LNCaP clone FGC (cell line): ENCODE measurements at regions not wholly inside any gene's neighbourhood (a gene's known extent, or its start where the extent isn't known, plus 50 kb on each side); places are given as distances from the start of the nearest gene placed in this dataset.

ENCODE experiments used
- DNase-seq: peaks from one replicate; pipeline ENCODE4 v3.0.0-alpha.2; 2011; ENCODE audit warnings: low read depth
- H3K4me3 ChIP-seq: 2 replicates; pipeline ENCODE4 v1.5.1; 2011; ENCODE audit warnings: mild to moderate bottlenecking, low read depth, low read length, control low read depth
- CTCF ChIP-seq: IDR thresholded peaks from 2 replicates; pipeline ENCODE4 v1.5.1; 2012; ENCODE audit warnings: mild to moderate bottlenecking; ENCODE audit not compliant: control insufficient read depth, insufficient read depth; ENCODE audit errors: extremely low read depth

DNA sequence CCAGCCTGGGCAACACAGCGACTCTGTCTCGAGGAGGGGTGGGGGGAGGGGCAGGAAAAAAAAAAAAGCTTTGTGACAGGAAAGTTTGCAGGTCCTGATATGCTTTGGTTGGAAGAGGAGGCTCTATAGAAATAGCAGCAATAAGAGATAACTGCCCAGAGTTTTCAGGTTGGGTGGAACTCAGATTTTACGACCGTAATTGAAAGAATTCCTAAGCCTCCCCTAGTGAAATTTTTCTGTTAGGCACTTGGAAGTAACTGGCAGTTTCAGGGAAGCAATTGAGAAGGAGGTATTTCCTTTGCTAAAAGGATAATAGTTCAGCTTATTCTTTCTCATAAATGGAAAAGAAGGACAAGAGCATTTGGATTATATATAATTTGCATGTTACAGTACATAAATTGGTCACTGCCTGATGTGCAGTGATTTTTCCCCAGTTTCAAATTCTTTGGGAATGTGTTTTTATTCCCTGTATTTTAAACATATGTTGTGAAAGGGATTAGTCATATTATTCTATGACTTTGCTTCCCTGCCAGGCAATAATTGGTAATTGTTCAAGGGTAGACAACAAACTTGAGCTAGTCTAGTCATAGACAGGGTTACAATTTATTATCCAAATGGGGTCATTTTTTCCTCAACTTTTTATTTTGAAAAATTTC, 452.8 kb downstream of the AEBP2 start:
- no peak for DNase-seq
- no peak overlapping the region for H3K4me3 ChIP-seq
- no peak for TF ChIP-seq CTCF

- no peak for DNase-seq
- no peak overlapping the region for H3K4me3 ChIP-seq
- TF ChIP-seq CTCF = peak; percentile 52
Observed at GRCh38 chr12:19893514-19893913, 454.2 kb downstream of the AEBP2 start.

GRCh38 chr12:19894050-19894449, 454.8 kb downstream of the AEBP2 start:
- no peak for TF ChIP-seq CTCF
- no peak overlapping the region for H3K4me3 ChIP-seq
- DNase-seq = no peak

- H3K4me3 ChIP-seq = no peak overlapping the region
- TF ChIP-seq CTCF = no peak
- DNase-seq = no peak
Observed at GRCh38 chr12:19894803-19895202, 455.5 kb downstream of the AEBP2 start.

- no peak for TF ChIP-seq CTCF
- DNase-seq = no peak
- H3K4me3 ChIP-seq = no peak overlapping the region
Observed at GRCh38 chr12:19895246-19896020, 456.1 kb downstream of the AEBP2 start.

- no peak overlapping the region for H3K4me3 ChIP-seq
- no peak for DNase-seq
- no peak for TF ChIP-seq CTCF
Observed at GRCh38 chr12:19896041-19896440, 456.7 kb downstream of the AEBP2 start.
